Non-pigmented ciliary epithelial cell (primary cell): ENCODE measurements at regions not wholly inside any gene's neighbourhood (a gene's known extent, or its start where the extent isn't known, plus 50 kb on each side); places are given as distances from the start of the nearest gene placed in this dataset.

Source experiments
- DNase-seq: peaks from one replicate; pipeline ENCODE4 v3.0.0-alpha.2; 2010; ENCODE audit warnings: low read depth

DNA sequence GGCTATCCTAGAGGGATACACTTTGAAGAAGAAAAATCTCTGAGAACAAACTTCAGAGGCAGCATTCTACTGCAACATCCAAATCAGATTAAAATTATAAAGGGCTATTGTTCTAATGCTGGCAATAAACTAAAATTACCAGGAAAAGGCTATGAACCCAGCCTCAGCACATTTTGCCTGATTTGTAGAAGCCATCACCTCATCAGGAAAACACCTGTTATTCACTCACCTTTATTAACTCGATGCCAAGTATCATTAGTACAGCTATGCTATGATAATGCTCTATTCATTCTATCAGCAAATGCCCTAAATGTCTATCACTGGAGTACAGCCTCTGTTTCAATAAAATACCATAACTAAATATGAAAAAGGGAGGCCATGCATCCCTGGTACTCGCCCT lies 510.2 kb downstream of the RASEF start:
- DNase-seq, result no peak

- no peak for DNase-seq
These were observed 509.1 kb downstream of the RASEF start for GRCh38 chr9:82553654-82554366.

DNA sequence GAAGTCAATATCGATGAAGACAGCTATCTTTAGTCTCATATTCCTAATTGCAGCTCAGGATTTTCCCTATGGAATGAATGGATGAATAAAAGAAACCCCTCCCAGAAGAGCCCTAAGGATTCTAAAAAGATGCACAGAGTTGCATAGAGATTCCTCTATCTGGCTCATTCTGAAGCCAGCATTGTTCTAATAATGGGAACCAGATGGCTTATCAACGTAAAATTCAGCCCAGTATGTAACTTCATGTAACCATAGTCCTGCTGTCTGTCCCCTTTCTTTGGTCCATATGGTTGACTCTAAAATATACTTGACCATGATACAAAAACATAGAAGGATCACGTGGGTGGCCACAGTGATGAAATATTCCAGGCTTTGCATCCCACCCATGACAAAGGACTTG lies 508.6 kb downstream of the RASEF start:
- DNase-seq, result no peak

DNA sequence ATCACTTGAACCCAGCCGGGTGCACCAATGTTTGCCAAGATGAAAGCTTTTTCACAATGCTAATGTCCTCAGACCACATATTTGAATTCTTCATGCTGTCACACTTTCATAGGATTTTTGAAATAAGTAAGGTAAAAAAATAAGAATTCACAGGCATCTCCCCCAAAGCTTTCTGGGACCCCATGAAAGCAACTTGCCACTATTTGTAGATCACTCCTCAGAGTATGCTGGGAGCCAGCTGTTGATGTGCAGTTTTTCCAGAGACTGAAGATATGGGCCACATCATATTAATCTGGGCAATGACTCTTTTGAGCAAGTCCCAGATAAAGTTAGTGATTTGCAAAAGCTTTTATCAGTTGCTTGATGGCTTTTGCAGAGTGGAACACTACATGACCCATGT lies 507.9 kb downstream of the RASEF start:
- no peak for DNase-seq

GRCh38 chr9:82555431-82556051 lies 507.4 kb downstream of the RASEF start:
- no peak for DNase-seq

DNA sequence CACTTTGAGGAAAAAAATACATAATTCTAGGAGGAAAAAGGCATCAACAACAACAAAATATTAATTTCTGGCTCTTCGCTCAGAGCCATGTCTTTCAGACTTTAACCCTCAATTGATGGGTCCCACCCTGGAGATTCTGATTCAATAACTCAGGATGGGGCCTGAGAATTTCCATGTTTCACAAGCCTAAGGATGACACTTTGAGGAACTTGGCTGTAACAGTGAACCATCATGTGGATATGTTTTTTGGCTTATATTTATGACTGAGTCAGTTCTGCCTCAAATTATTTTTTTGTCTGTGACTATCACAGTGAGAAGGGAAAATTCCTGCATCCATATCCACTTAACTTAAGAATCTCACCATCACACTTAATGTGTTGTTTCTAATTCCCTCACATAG lies 504.6 kb downstream of the RASEF start:
- no peak for DNase-seq

GRCh38 chr9:82558855-82559630 lies 503.9 kb downstream of the RASEF start:
- DNase-seq, result no peak

- DNase-seq, result no peak
These were observed 502.9 kb downstream of the RASEF start for GRCh38 chr9:82560036-82560435.

GRCh38 chr9:82560457-82560904 lies 502.5 kb downstream of the RASEF start:
- DNase-seq, result no peak

- no peak for DNase-seq
These were observed 499.8 kb downstream of the RASEF start for GRCh38 chr9:82563094-82563493.

DNA sequence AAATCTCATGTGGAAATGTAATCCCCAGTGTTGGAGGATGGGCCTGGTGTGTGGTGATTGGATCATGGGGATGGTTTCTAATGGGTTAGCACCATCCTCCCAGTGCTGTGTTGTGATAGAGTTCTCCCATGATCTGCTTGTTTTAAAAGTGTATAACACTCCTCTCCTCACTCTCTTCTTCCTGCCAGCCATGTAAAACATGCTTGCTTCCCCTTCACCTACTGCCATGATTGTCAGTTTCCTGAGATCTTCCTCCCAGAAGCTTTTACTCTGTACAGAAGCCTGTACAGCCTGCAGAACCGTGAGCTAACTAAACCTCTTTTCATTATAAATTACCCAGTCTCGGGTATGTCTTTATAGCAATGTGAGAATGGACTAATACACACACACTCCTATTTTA lies 499.1 kb downstream of the RASEF start:
- no peak for DNase-seq

DNA sequence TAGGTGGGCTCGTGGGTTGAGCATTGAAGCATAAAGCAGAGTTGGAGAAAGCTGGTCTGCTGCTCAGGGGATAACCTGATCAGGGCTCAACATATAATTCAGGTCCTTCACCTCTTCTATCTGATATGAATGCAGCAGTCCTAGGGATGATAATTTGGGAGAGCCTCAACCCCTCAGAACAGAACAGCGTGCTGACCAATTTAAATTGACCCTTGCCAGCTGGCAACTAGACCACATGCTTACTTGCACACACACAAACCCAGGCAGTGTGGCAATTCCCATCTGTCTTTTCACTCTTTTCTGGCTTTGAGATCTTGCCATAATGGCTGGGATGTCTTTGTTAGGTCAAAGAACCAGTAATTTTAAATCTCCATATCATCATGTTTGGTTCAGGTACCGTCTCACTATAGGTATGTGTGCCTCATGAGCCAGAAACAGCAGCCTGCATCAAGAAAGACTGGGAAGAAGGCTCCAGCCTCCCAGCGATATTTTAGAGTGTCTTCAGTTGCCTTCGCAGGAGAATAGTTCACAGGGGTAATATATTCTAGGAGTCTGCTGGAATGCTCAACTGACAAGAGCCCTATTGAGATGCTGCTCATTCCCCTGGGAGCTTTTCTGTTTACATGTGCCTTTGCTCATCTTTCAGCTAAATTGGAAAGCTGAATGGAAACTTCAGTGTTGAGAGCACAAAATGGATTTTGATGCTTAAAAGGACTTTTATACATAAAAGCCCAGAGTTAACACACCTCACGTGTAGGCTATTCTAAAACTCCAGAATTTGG lies 497.6 kb downstream of the RASEF start:
- DNase-seq, result no peak

DNA sequence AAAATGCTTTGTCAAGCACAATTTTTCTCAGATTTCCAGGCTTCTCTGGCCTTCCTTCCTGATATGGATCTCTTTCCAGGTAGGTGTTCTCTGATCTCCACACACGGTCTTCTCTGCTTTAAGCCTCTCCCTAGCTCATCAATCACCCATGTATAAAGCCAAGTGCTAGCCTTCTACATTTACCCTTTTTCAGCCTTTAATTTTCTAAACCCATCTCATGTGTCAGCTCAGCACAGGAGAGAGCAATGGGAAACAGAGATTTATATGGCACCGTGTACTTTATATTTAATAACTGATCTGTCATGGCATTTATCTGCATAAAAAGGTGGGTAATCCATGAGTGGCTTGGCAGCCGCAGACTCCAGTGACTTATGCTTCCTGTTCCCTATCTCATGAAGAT lies 495.0 kb downstream of the RASEF start:
- DNase-seq, result no peak

DNA sequence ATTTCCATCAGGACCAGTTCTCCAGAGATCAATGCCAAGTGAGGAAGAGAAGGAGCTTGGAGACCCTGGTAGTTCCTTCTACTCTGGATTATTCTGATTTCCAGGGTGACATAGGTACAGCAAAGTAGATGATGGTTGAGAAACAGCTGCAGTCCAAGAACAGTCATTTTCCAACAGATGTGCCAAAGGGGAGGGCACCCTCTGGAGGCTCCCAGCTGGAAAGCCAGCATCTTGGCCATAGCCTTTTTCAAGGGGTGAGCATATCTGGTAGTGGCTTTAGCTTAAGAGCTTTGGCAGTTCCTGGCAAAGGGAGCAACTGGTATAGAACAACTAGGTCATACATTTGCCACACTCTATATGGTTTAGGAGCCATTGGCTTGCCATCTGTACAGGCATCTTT lies 492.7 kb downstream of the RASEF start:
- DNase-seq, result no peak

DNA sequence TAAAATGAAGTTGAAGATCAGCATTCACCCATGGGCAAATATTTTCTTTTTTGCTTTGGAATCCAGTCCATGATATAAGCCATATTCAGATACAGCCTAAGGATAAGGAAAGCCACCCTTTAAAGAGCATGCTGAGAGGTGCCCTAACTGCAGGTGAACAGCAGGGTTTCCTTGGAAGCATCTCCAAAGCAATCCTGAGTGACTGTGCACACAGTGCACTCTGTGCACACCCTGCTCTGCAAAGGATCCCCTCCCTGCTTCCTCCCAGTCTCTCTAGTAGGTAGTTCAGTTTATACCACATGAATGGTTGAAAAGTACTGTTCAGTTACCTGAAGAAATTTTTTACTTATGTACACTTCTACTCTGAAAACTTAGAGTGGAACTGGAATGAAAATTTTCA lies 491.4 kb downstream of the RASEF start:
- DNase-seq, result no peak

- no peak for DNase-seq
These were observed 490.8 kb downstream of the RASEF start for GRCh38 chr9:82572146-82572545.

DNA sequence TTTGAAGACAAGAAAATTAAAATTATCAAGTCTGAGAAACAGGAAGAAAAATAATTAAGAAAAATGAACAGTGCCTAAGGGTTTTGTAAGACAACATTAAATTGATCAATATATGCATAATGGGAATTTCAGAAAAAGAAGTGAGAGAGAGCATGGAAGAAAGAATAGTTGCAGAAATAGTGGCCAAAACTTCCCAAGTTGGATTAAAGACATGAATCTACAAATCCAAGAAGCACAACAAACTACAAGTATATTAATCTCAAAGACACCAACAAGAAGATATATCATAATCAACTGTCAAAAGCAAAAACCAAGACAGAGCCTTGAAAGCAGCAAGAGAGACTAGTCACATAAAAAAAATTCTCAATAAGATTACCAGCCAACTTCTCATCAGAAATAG lies 488.0 kb downstream of the RASEF start:
- no peak for DNase-seq

GRCh38 chr9:82580921-82581320 lies 482.0 kb downstream of the RASEF start:
- no peak for DNase-seq

GRCh38 chr9:82581516-82581915 lies 481.4 kb downstream of the RASEF start:
- DNase-seq, result no peak

DNA sequence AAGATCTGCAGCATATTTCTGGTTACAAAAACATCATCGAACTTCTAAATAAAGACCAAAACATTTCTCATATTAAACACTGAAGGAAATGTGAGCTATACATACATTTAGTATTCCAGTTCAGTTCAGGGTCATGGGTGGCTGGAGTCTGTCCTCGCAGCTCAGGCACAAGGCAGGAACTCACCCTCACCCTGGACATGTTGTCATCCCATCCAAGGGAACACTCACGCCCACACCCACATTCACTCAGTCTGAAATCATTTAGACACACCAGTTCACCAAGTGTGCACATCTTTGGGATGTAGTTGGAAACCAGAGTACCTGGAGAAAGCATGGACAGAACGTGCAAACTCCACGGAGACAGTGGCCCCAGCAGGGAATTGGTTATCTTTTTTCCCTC lies 481.0 kb downstream of the RASEF start:
- DNase-seq, result no peak

GRCh38 chr9:82582693-82583092 lies 480.2 kb downstream of the RASEF start:
- DNase-seq, result no peak

DNA sequence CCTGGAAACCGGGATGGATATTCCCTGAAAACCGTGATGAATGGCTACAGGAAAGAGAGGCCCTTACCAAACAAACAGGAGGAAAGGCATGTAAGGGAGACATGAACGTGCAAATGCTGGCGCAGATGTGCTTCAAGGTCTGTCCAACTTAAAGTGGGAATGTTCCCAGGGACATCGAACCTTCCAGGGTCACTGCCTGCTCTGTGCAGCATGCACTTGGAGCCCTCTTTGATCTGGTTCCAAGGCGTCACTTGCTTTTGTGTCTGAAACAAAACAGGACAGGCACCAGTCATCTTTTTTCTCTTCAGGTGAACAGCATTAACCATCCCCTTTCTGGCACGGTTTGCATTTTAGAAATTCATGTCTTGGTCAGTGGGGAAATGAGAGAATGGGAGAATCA lies 479.4 kb downstream of the RASEF start:
- DNase-seq, result no peak
